GM12872 (cell line): ENCODE measurements at regions not wholly inside any gene's neighbourhood (a gene's known extent, or its start where the extent isn't known, plus 50 kb on each side); places are given as distances from the start of the nearest gene placed in this dataset.

Source experiments
- TF ChIP-seq, protein P1 (sequence below): IDR thresholded peaks from 3 replicates; pipeline ENCODE4 v1.5.1; 2011; ENCODE audit warnings: low read depth, mild to moderate bottlenecking, low read length, moderate library complexity; ENCODE audit not compliant: insufficient read depth

DNA sequence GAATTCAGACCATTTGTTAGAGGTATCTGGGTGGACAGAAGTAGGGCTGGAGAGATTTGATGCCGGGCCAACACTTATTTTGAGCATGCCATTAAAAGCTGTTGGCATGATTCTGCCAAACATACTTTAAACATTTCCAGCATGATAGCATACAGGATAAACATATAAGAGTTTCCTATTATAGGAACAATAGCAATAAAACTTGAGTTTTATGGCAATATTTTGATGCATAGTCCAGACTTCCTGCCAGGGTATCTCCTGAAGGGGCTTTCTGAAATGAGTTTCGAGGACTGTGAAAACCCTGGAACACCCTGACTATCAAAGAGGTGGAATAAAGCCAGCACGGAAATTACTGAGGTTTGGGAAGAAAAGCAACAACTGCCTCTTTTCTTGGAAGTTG lies 1398.0 kb upstream of the NXPH2 start:
- TF ChIP-seq, protein P1, sequence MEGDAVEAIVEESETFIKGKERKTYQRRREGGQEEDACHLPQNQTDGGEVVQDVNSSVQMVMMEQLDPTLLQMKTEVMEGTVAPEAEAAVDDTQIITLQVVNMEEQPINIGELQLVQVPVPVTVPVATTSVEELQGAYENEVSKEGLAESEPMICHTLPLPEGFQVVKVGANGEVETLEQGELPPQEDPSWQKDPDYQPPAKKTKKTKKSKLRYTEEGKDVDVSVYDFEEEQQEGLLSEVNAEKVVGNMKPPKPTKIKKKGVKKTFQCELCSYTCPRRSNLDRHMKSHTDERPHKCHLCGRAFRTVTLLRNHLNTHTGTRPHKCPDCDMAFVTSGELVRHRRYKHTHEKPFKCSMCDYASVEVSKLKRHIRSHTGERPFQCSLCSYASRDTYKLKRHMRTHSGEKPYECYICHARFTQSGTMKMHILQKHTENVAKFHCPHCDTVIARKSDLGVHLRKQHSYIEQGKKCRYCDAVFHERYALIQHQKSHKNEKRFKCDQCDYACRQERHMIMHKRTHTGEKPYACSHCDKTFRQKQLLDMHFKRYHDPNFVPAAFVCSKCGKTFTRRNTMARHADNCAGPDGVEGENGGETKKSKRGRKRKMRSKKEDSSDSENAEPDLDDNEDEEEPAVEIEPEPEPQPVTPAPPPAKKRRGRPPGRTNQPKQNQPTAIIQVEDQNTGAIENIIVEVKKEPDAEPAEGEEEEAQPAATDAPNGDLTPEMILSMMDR: no peak

DNA sequence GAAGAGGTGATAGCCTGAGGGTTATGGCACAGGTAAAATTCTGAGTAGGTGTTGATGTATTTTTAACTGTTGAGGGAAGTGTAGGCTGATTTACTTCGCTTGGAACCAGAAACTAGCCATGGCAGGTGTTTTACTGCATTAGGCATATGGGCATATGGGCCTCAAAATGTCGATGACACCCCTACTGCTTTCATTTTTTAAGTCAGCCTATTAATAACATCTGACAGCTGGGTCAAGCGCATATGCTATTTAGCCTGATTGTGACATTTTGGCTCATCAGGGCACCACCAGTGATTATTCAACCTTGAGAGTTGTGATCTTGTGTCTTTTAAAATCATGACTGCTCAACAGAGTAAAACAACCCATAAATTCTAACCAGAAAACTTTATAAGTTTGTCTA lies 1396.9 kb upstream of the NXPH2 start:
- TF ChIP-seq, protein P1: no peak

DNA sequence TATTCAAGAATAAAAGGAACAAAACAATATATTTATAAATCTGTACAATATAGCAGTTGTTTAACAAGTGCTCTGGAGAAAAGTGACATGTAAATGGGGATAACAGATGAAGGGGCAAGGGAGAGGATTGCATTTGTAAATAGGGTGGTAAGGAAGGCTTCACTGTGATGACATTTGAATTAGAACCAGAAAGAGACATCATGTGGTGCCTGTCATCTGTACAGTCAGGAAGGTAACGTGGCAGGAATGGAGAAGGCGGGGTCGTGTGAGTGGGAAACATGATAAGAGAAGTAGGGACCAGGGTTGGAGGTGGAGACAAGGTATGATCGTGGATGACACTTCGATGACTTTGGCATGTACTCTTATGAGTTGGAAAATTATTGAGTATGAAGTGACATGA lies 1393.6 kb upstream of the NXPH2 start:
- TF ChIP-seq, protein P1: no peak

DNA sequence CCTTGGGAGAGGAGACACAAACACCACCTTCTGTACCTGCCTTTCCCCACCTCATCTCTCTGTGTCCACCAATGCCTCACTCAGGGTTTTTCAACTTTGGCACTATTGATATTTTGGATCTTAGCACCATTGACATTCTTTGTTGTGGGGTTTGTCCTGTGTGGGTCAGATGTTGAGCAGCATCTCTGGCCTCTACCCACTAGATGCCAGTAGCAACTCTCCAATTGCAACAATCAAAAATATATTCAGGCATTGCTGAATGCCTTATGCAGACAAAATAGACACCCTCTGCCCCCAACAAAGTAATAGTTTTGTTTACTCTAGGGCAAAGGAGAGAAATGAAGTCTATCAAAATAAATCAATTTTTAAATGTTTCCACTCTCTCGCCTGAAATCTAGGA lies 1384.3 kb upstream of the NXPH2 start:
- TF ChIP-seq, protein P1: no peak

DNA sequence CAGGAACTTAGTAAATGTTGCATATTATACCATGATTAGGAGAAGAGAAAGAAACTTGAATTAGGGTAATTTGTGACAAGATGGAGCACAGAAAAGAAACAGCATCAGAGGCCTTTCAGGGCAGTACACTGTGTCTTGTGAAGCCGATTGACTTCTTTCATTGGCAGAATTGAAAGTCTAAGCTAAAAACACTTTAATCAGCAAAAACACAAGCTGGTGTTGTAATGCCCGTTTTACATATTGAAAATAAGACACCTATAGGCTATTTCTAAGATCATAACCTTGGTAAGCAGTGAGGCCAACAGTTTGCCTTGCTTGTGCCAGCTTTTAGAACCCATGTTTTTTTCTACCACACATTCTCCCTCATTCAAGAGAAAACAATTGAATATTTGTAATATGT lies 1378.1 kb upstream of the NXPH2 start:
- TF ChIP-seq, protein P1: no peak

DNA sequence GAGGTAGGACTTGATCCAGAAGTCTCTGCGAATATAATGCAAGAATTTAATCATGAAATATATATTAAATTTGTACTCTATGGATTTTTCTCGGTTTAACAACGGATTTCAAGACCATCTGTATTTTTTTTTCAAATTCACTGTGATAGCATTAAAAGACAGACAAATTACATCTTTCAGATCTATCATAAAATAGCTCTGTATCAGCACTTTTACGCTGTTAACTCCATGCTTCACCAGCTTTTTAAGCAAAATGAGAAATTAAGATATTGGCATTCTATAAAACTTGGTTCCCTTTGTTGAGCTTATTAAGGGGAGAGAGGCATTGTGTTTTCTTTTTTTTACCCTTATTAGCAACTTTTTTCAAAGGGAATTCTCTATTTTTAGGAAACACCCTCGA lies 1377.6 kb upstream of the NXPH2 start:
- TF ChIP-seq, protein P1: no peak

DNA sequence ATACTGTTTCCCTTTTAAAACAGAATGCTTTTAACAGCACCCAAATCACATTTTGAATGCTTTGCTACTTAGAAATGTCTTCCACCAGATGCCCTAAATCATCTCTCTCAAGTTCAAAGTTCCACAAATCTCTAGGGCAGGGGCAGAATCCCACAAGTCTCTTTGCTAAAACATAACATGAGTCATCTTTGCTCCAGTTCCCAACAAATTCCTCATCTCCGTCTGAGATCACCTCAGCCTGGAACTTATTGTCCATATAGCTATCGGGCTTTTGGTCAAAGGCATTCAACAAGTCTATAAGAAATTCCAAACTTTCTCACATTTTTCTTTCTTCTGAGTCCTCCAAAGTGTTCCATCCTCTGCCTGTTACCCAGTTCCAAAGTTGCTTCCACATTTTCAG lies 1374.5 kb upstream of the NXPH2 start:
- TF ChIP-seq, protein P1: no peak

DNA sequence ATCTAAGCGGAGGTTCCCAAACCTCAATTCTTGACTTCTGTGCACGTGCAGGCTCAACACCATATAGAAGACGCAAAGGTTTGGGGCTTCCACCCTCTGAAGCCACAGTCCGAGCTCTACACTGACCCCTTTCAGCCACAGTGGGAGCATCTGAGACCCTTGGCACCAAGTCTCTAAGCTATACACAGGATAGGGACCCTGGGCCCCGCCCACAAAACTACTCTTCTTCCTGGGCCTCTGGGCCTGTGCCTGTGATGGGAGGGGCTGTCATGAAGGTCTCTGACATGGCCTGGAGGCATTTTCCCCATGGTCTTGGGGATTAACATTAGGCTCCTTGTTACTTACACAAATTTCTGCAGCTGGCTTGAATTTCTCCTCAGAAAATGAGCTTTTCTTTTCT lies 1374.1 kb upstream of the NXPH2 start:
- TF ChIP-seq, protein P1: no peak
